HepG2 (cell line): ENCODE measurements at regions not wholly inside any gene's neighbourhood (a gene's known extent, or its start where the extent isn't known, plus 50 kb on each side); places are given as distances from the start of the nearest gene placed in this dataset.

Experiments used
- ATAC-seq: fragments of 200-7000 bp; cut with Tn5 transposase; 3 replicates; pipeline ENCODE4 v1.9.1; 2020; ENCODE audit warnings: mild to moderate bottlenecking, moderate library complexity
- BruUV-seq: library from RNA; stranded (reverse); fragments of 400-500 nt; replicated peaks from 2 replicates; lab custom pipeline; 2021; lab: Mats Ljungman, UMichigan
- CTCF ChIA-PET: fragments of 300-600 bp; formaldehyde crosslinking; extraction: SDS; loops from one replicate; lab custom pipeline; 2021; ENCODE audit warnings: low total read pairs, inconsistent platforms, low intra/inter-chr PET ratio; lab: Yijun Ruan, JAX
- POLR2A ChIA-PET: fragments of 350-600 bp; sonication (Branson Sonifier 250); formaldehyde crosslinking; loops from one replicate; lab custom pipeline; 2020; ENCODE audit warnings: antibody characterized with exemption, inconsistent platforms; lab: Yijun Ruan, JAX
- DNase-seq: peaks from one replicate; pipeline ENCODE4 v3.0.0-alpha.2; 2015; ENCODE audit warnings: low spot score
- FAIRE-seq: peaks from 3 replicates; lab custom pipeline; 2011; peaks lifted over from hg19 to GRCh38; lab: Jason Lieb, UNC
- H2AFZ ChIP-seq: one replicate; pipeline ENCODE4 v1.6.1; 2011; ENCODE audit warnings: low read length, inconsistent platforms
- H3K27ac ChIP-seq: fragments of 300-600 bp; 3 replicates; pipeline ENCODE4 v1.8.0; 2011; ENCODE audit warnings: mixed run types, mild to moderate bottlenecking, mixed read lengths, low read length, inconsistent platforms; ENCODE audit not compliant: insufficient read depth; ENCODE audit errors: extremely low read length
- H3K27me3 ChIP-seq, 2 experiments: fragments of 200-600 bp in 1 of 2; 2 replicates in 1 of 2; 3 replicates in 1 of 2; pipeline versions ENCODE4 v1.6.0 to v1.8.0; 2011; ENCODE audit warnings: low read length in 2 of 2, mild to moderate bottlenecking in 2 of 2, moderate library complexity in 2 of 2, inconsistent platforms in 1 of 2; ENCODE audit not compliant: insufficient read depth in 2 of 2, control insufficient read depth in 1 of 2
- H3K36me3 ChIP-seq, 2 experiments: fragments of 200-600 bp in 1 of 2; replicated peaks in 1 of 2; 2 replicates in 1 of 2; 3 replicates in 1 of 2; pipeline versions ENCODE4 v1.5.1 to v1.8.0; 2011; ENCODE audit warnings: low read length in 2 of 2, inconsistent platforms in 1 of 2; ENCODE audit not compliant: insufficient read depth in 2 of 2, control insufficient read depth in 1 of 2
- H3K4me1 ChIP-seq: 2 replicates; pipeline ENCODE4 v1.5.1; 2012; ENCODE audit warnings: low read length, inconsistent platforms; ENCODE audit not compliant: insufficient read depth
- H3K4me2 ChIP-seq: 2 replicates; pipeline ENCODE4 v1.6.0; 2011; ENCODE audit warnings: low read depth, low read length, inconsistent platforms
- H3K4me3 ChIP-seq, 3 experiments: fragments of 200-600 bp in 1 of 3; sonication (generic), shearing (Covaris generic) in 1 of 3; replicated peaks in 1 of 3; 2 replicates each; pipeline ENCODE4 v1.5.1; 2011 to 2016; ENCODE audit warnings: low read length in 3 of 3, inconsistent platforms in 2 of 3, low read depth in 2 of 3, mild to moderate bottlenecking in 2 of 3, control low read depth in 1 of 3, mixed read lengths in 1 of 3; ENCODE audit not compliant: insufficient read depth in 1 of 3
- H3K79me2 ChIP-seq: one replicate; pipeline ENCODE4 v1.6.1; 2011; ENCODE audit warnings: low read length, inconsistent platforms; ENCODE audit not compliant: insufficient read depth
- H3K9ac ChIP-seq: 2 replicates; pipeline ENCODE4 v1.6.0; 2011; ENCODE audit warnings: mild to moderate bottlenecking, low read depth, low read length, inconsistent platforms; ENCODE audit not compliant: insufficient read depth
- H3K9me3 ChIP-seq: 2 replicates; pipeline ENCODE4 v1.5.1; 2012; ENCODE audit warnings: mild to moderate bottlenecking, low read length
- H4K20me1 ChIP-seq: 2 replicates; pipeline ENCODE4 v1.6.0; 2011; ENCODE audit warnings: inconsistent platforms, mild to moderate bottlenecking, low read length, moderate library complexity; ENCODE audit not compliant: insufficient read depth
- ATF1 ChIP-seq: IDR thresholded peaks from 2 replicates; pipeline ENCODE4 v1.6.1; 2016; ENCODE audit warnings: mild to moderate bottlenecking, control low read depth
- HMG20B ChIP-seq: conservative IDR thresholded peaks from 2 replicates; pipeline ENCODE4 v1.6.1; 2016; ENCODE audit warnings: missing genetic modification reagents, missing compliant biosample characterization
- IRF2 ChIP-seq: IDR thresholded peaks from 2 replicates; pipeline ENCODE4 v1.6.1; 2018; ENCODE audit warnings: missing genetic modification reagents, missing compliant biosample characterization
- MYNN ChIP-seq: sonication (generic); formaldehyde crosslinking; IDR thresholded peaks from 2 replicates; pipeline ENCODE4 v1.4.0; 2020; ENCODE audit warnings: mild to moderate bottlenecking, low read depth, missing genetic modification reagents
- RARA ChIP-seq: IDR thresholded peaks from 2 replicates; pipeline ENCODE4 v1.6.1; 2016; ENCODE audit warnings: missing genetic modification reagents, missing compliant biosample characterization
- SOX13 ChIP-seq, 3 experiments: fragments of 450-650 bp in 1 of 3; sonication (generic) in 1 of 3; formaldehyde crosslinking in 1 of 3; IDR thresholded peaks in 2 of 3; conservative IDR thresholded peaks in 1 of 3; 2 replicates each; pipeline versions ENCODE4 v1.5.0 to v1.6.1; 2016 to 2020; ENCODE audit warnings: antibody characterized with exemption in 1 of 3, mild to moderate bottlenecking in 1 of 3, missing compliant biosample characterization in 1 of 3, missing genetic modification reagents in 1 of 3, moderate library complexity in 1 of 3
- ZEB1 ChIP-seq: IDR thresholded peaks from 2 replicates; pipeline ENCODE4 v1.6.1; 2012; ENCODE audit warnings: mild to moderate bottlenecking, low read depth, inconsistent platforms; ENCODE audit not compliant: insufficient replicate concordance
- ZNF343 ChIP-seq: sonication (generic); formaldehyde crosslinking; IDR thresholded peaks from 2 replicates; pipeline ENCODE4 v1.4.0; 2020; ENCODE audit warnings: mild to moderate bottlenecking, missing genetic modification reagents
- WGBS: methylation state at CpG from one replicate; pipeline ENCODE4 v1.1.6; 2017; ENCODE audit warnings: low lambda C conversion rate; 5-methylcytosine and 5-hydroxymethylcytosine counted together
- in situ Hi-C: cut with HindIII; loops from 2 replicates; pipeline ENCODE4 v1.10.0; 2017; ENCODE audit warnings: low pct_unique_long_range_greater_than_20kb; ENCODE audit not compliant: extremely low pct_ligation_motif_present
- intact Hi-C: fragments of 100-400 bp; cut with micrococcal nuclease; formaldehyde crosslinking; loops from one replicate; pipeline ENCODE4 v1.10.0; 2022; ENCODE audit not compliant: unreplicated experiment
- TF ChIP-seq, protein P1 (sequence below): sonication (generic); formaldehyde crosslinking; IDR thresholded peaks from 2 replicates; pipeline ENCODE4 v1.8.1; 2023; ENCODE audit warnings: mild to moderate bottlenecking, missing genetic modification reagents
- TF ChIP-seq, protein P2 (sequence below): sonication (generic); formaldehyde crosslinking; IDR thresholded peaks from 2 replicates; pipeline ENCODE4 v1.5.0; 2020; ENCODE audit warnings: missing genetic modification reagents, mild to moderate bottlenecking, borderline replicate concordance
- TF ChIP-seq, protein P3 (sequence below): sonication (generic); formaldehyde crosslinking; IDR thresholded peaks from 2 replicates; pipeline ENCODE4 v1.4.0; 2020; ENCODE audit warnings: missing genetic modification reagents, borderline replicate concordance

DNA sequence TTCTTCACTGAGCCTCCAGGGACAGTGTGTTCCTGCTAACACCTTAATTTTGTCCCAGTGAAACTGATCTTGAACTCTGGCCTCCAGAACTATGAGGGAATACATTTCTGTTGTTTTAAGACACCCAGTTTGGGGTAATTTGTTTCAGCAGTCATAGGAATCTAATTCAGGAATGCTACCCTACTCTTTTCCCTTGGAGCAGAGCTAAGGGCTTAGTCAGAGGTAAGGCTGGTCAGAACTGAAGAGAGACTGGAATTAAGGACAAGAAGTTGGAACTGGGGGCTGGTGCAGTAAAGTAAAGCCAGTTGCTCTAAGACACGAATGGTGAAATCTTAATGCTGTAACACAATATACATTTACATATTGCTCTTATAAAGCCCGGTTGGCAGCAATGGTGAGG lies 809.7 kb downstream of the MAFB start:
- DNase-seq (no peak), FAIRE-seq (no peak), ATAC-seq (no peak)
- Histone ChIP-seq H4K20me1 (no peaks in the 10 kb centered on the region), H3K27me3 (no peaks in the 10 kb centered on the region), H3K9ac (no peak overlapping the region), H3K4me1 (peaks cover 10% of the 10 kb centered on the region; the same call in 1 of the 2 replicates), H2AFZ (no peak overlapping the region), H3K4me3 (no peak overlapping the region), H3K27ac (no peak overlapping the region), H3K4me2 (no peak overlapping the region), H3K36me3 (no peaks in the 10 kb centered on the region), H3K9me3 (peaks cover 91% of the 10 kb centered on the region), H3K79me2 (no peaks in the 10 kb centered on the region)
- in situ Hi-C loops (loop anchor here (10.0 kb wide), 1 partner anchor 764 kb away; no protein-coding TSS in a partner anchor), intact Hi-C loops (loop anchor here (10.0 kb wide), 1 partner anchor 614 kb away; no protein-coding TSS in a partner anchor)
- TF ChIP-seq, protein P1, sequence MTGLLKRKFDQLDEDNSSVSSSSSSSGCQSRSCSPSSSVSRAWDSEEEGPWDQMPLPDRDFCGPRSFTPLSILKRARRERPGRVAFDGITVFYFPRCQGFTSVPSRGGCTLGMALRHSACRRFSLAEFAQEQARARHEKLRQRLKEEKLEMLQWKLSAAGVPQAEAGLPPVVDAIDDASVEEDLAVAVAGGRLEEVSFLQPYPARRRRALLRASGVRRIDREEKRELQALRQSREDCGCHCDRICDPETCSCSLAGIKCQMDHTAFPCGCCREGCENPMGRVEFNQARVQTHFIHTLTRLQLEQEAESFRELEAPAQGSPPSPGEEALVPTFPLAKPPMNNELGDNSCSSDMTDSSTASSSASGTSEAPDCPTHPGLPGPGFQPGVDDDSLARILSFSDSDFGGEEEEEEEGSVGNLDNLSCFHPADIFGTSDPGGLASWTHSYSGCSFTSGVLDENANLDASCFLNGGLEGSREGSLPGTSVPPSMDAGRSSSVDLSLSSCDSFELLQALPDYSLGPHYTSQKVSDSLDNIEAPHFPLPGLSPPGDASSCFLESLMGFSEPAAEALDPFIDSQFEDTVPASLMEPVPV (CRISPR knock-in tag), result no peak
- TF ChIP-seq RARA (CRISPR knock-in tag), result no peak
- no TSS peak for BruUV-seq
- CTCF ChIA-PET, result no interaction called here
- WGBS, result 52% methylated on average over 2 of the region's 2 CpGs
- POLR2A ChIA-PET, result no interaction called here

DNA sequence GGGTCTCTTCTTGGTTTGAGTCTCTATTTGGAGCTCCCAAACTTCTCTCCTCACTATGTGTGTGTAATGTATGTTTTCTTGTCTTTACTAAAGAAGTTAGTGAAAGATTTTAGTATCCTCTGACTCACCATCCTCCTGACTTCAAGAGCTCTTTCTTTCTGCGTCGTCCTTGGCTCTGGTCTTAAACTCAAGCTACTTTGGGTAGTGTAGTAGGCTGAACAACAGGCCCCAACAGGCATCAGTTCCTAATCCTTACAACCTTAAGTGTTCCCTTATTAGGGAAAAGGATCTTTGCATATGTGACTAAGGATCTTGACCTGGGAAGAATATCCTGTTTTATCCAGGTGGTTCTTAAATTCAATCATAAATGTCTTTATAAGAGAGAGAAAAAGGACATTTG lies 810.2 kb downstream of the MAFB start:
- no peak overlapping the region for H3K4me3 ChIP-seq
- no peaks in the 10 kb centered on the region for H3K36me3 ChIP-seq
- POLR2A ChIA-PET, result no interaction called here
- in situ Hi-C loops, result loop anchor here (10.0 kb wide), 1 partner anchor 764 kb away; no protein-coding TSS in a partner anchor
- 16% methylated on average over 2 of the region's 2 CpGs for WGBS
- FAIRE-seq (no peak), DNase-seq (no peak), ATAC-seq (no peak)
- no peaks in the 10 kb centered on the region for H3K27me3 ChIP-seq
- intact Hi-C loops, result loop anchor here (10.0 kb wide), 1 partner anchor 614 kb away; no protein-coding TSS in a partner anchor
- peaks cover 90% of the 10 kb centered on the region for H3K9me3 ChIP-seq
- H2AFZ ChIP-seq, result no peak overlapping the region
- no peak overlapping the region for H3K27ac ChIP-seq
- H3K4me2 ChIP-seq, result no peak overlapping the region
- no TSS peak for BruUV-seq
- no peaks in the 10 kb centered on the region for H4K20me1 ChIP-seq
- CTCF ChIA-PET, result no interaction called here
- H3K9ac ChIP-seq, result no peak overlapping the region
- H3K79me2 ChIP-seq, result no peaks in the 10 kb centered on the region
- H3K4me1 ChIP-seq, result peaks cover 10% of the 10 kb centered on the region; the same call in 1 of the 2 replicates
- TF ChIP-seq ATF1 (no peak), ZEB1 (no peak), MYNN (no peak), SOX13 (IDR thresholded peaks at IDR 0.05) (no peak), SOX13 (CRISPR knock-in tag; conservative IDR thresholded peaks at IDR 0.05 in 1 of 2, IDR thresholded peaks at IDR 0.05 in 1 of 2) (no peak), HMG20B (CRISPR knock-in tag) (no peak), ZNF343 (CRISPR knock-in tag) (no peak), IRF2 (CRISPR knock-in tag) (no peak)
- TF ChIP-seq, protein P2, sequence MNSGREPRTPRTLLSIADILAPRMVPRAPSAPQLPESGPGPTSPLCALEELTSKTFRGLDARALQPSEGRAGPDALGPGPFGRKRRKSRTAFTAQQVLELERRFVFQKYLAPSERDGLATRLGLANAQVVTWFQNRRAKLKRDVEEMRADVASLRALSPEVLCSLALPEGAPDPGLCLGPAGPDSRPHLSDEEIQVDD (CRISPR knock-in tag), result no peak
- TF ChIP-seq, protein P3, sequence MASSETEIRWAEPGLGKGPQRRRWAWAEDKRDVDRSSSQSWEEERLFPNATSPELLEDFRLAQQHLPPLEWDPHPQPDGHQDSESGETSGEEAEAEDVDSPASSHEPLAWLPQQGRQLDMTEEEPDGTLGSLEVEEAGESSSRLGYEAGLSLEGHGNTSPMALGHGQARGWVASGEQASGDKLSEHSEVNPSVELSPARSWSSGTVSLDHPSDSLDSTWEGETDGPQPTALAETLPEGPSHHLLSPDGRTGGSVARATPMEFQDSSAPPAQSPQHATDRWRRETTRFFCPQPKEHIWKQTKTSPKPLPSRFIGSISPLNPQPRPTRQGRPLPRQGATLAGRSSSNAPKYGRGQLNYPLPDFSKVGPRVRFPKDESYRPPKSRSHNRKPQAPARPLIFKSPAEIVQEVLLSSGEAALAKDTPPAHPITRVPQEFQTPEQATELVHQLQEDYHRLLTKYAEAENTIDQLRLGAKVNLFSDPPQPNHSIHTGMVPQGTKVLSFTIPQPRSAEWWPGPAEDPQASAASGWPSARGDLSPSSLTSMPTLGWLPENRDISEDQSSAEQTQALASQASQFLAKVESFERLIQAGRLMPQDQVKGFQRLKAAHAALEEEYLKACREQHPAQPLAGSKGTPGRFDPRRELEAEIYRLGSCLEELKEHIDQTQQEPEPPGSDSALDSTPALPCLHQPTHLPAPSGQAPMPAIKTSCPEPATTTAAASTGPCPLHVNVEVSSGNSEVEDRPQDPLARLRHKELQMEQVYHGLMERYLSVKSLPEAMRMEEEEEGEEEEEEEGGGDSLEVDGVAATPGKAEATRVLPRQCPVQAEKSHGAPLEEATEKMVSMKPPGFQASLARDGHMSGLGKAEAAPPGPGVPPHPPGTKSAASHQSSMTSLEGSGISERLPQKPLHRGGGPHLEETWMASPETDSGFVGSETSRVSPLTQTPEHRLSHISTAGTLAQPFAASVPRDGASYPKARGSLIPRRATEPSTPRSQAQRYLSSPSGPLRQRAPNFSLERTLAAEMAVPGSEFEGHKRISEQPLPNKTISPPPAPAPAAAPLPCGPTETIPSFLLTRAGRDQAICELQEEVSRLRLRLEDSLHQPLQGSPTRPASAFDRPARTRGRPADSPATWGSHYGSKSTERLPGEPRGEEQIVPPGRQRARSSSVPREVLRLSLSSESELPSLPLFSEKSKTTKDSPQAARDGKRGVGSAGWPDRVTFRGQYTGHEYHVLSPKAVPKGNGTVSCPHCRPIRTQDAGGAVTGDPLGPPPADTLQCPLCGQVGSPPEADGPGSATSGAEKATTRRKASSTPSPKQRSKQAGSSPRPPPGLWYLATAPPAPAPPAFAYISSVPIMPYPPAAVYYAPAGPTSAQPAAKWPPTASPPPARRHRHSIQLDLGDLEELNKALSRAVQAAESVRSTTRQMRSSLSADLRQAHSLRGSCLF, result no peak
